Neural progenitor cell (in vitro differentiated cells): ENCODE measurements at regions not wholly inside any gene's neighbourhood (a gene's known extent, or its start where the extent isn't known, plus 50 kb on each side); places are given as distances from the start of the nearest gene placed in this dataset.

ENCODE experiments used
- DNase-seq: peaks from one replicate; pipeline ENCODE4 v3.0.0-alpha.2; 2016; ENCODE audit warnings: low spot score
- H2AFZ ChIP-seq: fragments of 200-600 bp; sonication (generic); replicated peaks from 2 replicates; pipeline ENCODE4 v1.6.1; 2016; ENCODE audit warnings: antibody characterized with exemption
- H3F3A ChIP-seq: fragments of 200-600 bp; sonication (generic); 2 replicates; pipeline ENCODE4 v1.6.1; 2016; ENCODE audit warnings: antibody characterized with exemption, low read depth
- H3K27ac ChIP-seq: fragments of 200-600 bp; sonication (generic); 2 replicates; pipeline ENCODE4 v1.5.1; 2016; ENCODE audit warnings: mild to moderate bottlenecking
- H3K27me3 ChIP-seq: fragments of 200-600 bp; sonication (generic); 2 replicates; pipeline ENCODE4 v1.6.1; 2016; ENCODE audit warnings: mild to moderate bottlenecking, moderate library complexity
- H3K36me3 ChIP-seq: fragments of 200-600 bp; sonication (generic); 2 replicates; pipeline ENCODE4 v1.5.1; 2016
- H3K4me1 ChIP-seq: fragments of 200-600 bp; sonication (generic); 2 replicates; pipeline ENCODE4 v1.6.1; 2016; ENCODE audit warnings: mixed run types
- H3K4me2 ChIP-seq: fragments of 200-600 bp; sonication (generic); 2 replicates; pipeline ENCODE4 v1.6.1; 2016
- H3K4me3 ChIP-seq: fragments of 200-600 bp; sonication (generic); 2 replicates; pipeline ENCODE4 v1.5.1; 2016
- H3K79me2 ChIP-seq: fragments of 200-600 bp; sonication (generic); 2 replicates; pipeline ENCODE4 v1.6.1; 2016; ENCODE audit warnings: low read depth
- H3K9ac ChIP-seq: fragments of 200-600 bp; sonication (generic); 2 replicates; pipeline ENCODE4 v1.6.1; 2016
- H3K9me3 ChIP-seq: fragments of 200-600 bp; sonication (generic); 2 replicates; pipeline ENCODE4 v1.5.1; 2016; ENCODE audit warnings: low read depth
- H4K20me1 ChIP-seq: fragments of 200-600 bp; sonication (generic); 2 replicates; pipeline ENCODE4 v1.6.1; 2016; ENCODE audit warnings: low read depth
- H3K27ac Mint-ChIP-seq: 3 replicates; pipeline ENCODE4 v1.8.0; 2021; ENCODE audit warnings: mixed read lengths
- H3K27me3 Mint-ChIP-seq: 2 replicates; pipeline ENCODE4 v1.8.0; 2022; ENCODE audit warnings: low read depth, mild to moderate bottlenecking, inconsistent platforms, moderate library complexity, mixed read lengths; ENCODE audit not compliant: insufficient read depth
- H3K36me3 Mint-ChIP-seq: 3 replicates; pipeline ENCODE4 v1.8.0; 2021; ENCODE audit warnings: mixed read lengths
- H3K4me1 Mint-ChIP-seq: 3 replicates; pipeline ENCODE4 v1.8.0; 2021; ENCODE audit warnings: mixed read lengths
- H3K4me3 Mint-ChIP-seq: 3 replicates; pipeline ENCODE4 v1.8.0; 2021; ENCODE audit warnings: mild to moderate bottlenecking, moderate library complexity, mixed read lengths
- H3K9me3 Mint-ChIP-seq: 3 replicates; pipeline ENCODE4 v1.8.0; 2020; ENCODE audit warnings: mixed read lengths
- EZH2 ChIP-seq: fragments of 200-600 bp; sonication (generic); IDR thresholded peaks from 2 replicates; pipeline ENCODE4 v1.6.1; 2017; ENCODE audit warnings: antibody characterized with exemption, mild to moderate bottlenecking, moderate library complexity
- EZH2phosphoT487 ChIP-seq: fragments of 200-600 bp; sonication (generic); IDR thresholded peaks from 2 replicates; pipeline ENCODE4 v1.6.1; 2017; ENCODE audit warnings: antibody characterized with exemption
- TF ChIP-seq, protein P1 (sequence below): fragments of 200-600 bp; sonication (generic); IDR thresholded peaks from 2 replicates; pipeline ENCODE4 v1.5.1; 2017; ENCODE audit warnings: antibody characterized with exemption, mild to moderate bottlenecking

- Mint-ChIP-seq H3K4me3 (no peak overlapping the region), H3K4me1 (no peaks in the 10 kb centered on the region), H3K27ac (no peak overlapping the region), H3K36me3 (peaks cover 10% of the 10 kb centered on the region), H3K9me3 (no peaks in the 10 kb centered on the region), H3K27me3 (peaks cover 13% of the 10 kb centered on the region)
- Histone ChIP-seq H2AFZ (no peak overlapping the region), H3K36me3 (no peaks in the 10 kb centered on the region), H3K9ac (no peak overlapping the region), H3K4me1 (no peaks in the 10 kb centered on the region), H3K4me2 (no peak overlapping the region), H3K79me2 (no peaks in the 10 kb centered on the region), H3K4me3 (no peak overlapping the region), H3F3A (no peaks in the 10 kb centered on the region), H3K27ac (no peak overlapping the region), H4K20me1 (no peaks in the 10 kb centered on the region), H3K9me3 (no peaks in the 10 kb centered on the region), H3K27me3 (no peaks in the 10 kb centered on the region)
- DNase-seq = no peak
- no peak for TF ChIP-seq EZH2phosphoT487
- TF ChIP-seq, protein P1, sequence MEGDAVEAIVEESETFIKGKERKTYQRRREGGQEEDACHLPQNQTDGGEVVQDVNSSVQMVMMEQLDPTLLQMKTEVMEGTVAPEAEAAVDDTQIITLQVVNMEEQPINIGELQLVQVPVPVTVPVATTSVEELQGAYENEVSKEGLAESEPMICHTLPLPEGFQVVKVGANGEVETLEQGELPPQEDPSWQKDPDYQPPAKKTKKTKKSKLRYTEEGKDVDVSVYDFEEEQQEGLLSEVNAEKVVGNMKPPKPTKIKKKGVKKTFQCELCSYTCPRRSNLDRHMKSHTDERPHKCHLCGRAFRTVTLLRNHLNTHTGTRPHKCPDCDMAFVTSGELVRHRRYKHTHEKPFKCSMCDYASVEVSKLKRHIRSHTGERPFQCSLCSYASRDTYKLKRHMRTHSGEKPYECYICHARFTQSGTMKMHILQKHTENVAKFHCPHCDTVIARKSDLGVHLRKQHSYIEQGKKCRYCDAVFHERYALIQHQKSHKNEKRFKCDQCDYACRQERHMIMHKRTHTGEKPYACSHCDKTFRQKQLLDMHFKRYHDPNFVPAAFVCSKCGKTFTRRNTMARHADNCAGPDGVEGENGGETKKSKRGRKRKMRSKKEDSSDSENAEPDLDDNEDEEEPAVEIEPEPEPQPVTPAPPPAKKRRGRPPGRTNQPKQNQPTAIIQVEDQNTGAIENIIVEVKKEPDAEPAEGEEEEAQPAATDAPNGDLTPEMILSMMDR = no peak
- no peak for TF ChIP-seq EZH2
These were observed 82.4 kb upstream of the COX10 start for GRCh38 chr17:13986855-13987254.

GRCh38 chr17:13989138-13989537 is 80.2 kb upstream of the COX10 start:
- Mint-ChIP-seq H3K4me3 (no peak overlapping the region), H3K36me3 (no peaks in the 10 kb centered on the region), H3K27ac (no peak overlapping the region), H3K27me3 (peaks cover 9% of the 10 kb centered on the region), H3K9me3 (no peaks in the 10 kb centered on the region), H3K4me1 (no peaks in the 10 kb centered on the region)
- H3K27me3 ChIP-seq = no peaks in the 10 kb centered on the region
- H3F3A ChIP-seq = no peaks in the 10 kb centered on the region
- H4K20me1 ChIP-seq = no peaks in the 10 kb centered on the region
- no peak overlapping the region for H3K4me2 ChIP-seq
- H2AFZ ChIP-seq = no peak overlapping the region
- no peak overlapping the region for H3K4me3 ChIP-seq
- no peak overlapping the region for H3K9ac ChIP-seq
- H3K27ac ChIP-seq = no peak overlapping the region
- no peaks in the 10 kb centered on the region for H3K4me1 ChIP-seq
- no peaks in the 10 kb centered on the region for H3K36me3 ChIP-seq
- DNase-seq = no peak
- H3K79me2 ChIP-seq = no peaks in the 10 kb centered on the region
- H3K9me3 ChIP-seq = no peaks in the 10 kb centered on the region
- no peak for TF ChIP-seq EZH2
- TF ChIP-seq, protein P1 = no peak
- TF ChIP-seq EZH2phosphoT487 = no peak

- peaks cover 8% of the 10 kb centered on the region for H3K4me1 ChIP-seq
- no peaks in the 10 kb centered on the region for H3K9me3 ChIP-seq
- no peaks in the 10 kb centered on the region for H3F3A ChIP-seq
- no peak overlapping the region for H2AFZ ChIP-seq
- no peaks in the 10 kb centered on the region for H3K36me3 ChIP-seq
- H3K27ac Mint-ChIP-seq = no peak overlapping the region
- no peak overlapping the region for H3K27ac ChIP-seq
- H3K79me2 ChIP-seq = no peaks in the 10 kb centered on the region
- no peaks in the 10 kb centered on the region for H3K27me3 ChIP-seq
- H3K4me3 ChIP-seq = no peak overlapping the region
- H3K9me3 Mint-ChIP-seq = no peaks in the 10 kb centered on the region
- no peak overlapping the region for H3K4me2 ChIP-seq
- no peak overlapping the region for H3K4me3 Mint-ChIP-seq
- H4K20me1 ChIP-seq = no peaks in the 10 kb centered on the region
- peaks cover 2% of the 10 kb centered on the region for H3K27me3 Mint-ChIP-seq
- H3K4me1 Mint-ChIP-seq = peaks cover 19% of the 10 kb centered on the region
- no peak overlapping the region for H3K9ac ChIP-seq
- DNase-seq = no peak
- no peaks in the 10 kb centered on the region for H3K36me3 Mint-ChIP-seq
- TF ChIP-seq EZH2phosphoT487 = no peak
- TF ChIP-seq, protein P1 = no peak
- TF ChIP-seq EZH2 = no peak
These were observed 76.2 kb upstream of the COX10 start for GRCh38 chr17:13993106-13993505.

- DNase-seq = no peak
- Mint-ChIP-seq H3K27me3 (no peaks in the 10 kb centered on the region), H3K4me3 (no peak overlapping the region), H3K36me3 (no peaks in the 10 kb centered on the region), H3K27ac (no peak overlapping the region), H3K9me3 (no peaks in the 10 kb centered on the region), H3K4me1 (peaks cover 19% of the 10 kb centered on the region)
- no peak overlapping the region for H3K27ac ChIP-seq
- no peak overlapping the region for H3K4me2 ChIP-seq
- H3K9ac ChIP-seq = no peak overlapping the region
- H3K4me3 ChIP-seq = no peak overlapping the region
- no peaks in the 10 kb centered on the region for H3K27me3 ChIP-seq
- H4K20me1 ChIP-seq = no peaks in the 10 kb centered on the region
- H3K4me1 ChIP-seq = peaks cover 8% of the 10 kb centered on the region
- no peaks in the 10 kb centered on the region for H3K79me2 ChIP-seq
- H3F3A ChIP-seq = no peaks in the 10 kb centered on the region
- H3K9me3 ChIP-seq = no peaks in the 10 kb centered on the region
- TF ChIP-seq, protein P1 = no peak
- TF ChIP-seq EZH2phosphoT487 (no peak), EZH2 (no peak)
- no peak overlapping the region for H2AFZ ChIP-seq
- no peaks in the 10 kb centered on the region for H3K36me3 ChIP-seq
These were observed 75.3 kb upstream of the COX10 start for GRCh38 chr17:13994050-13994449.
